ENCODE measurements at regions not wholly inside any gene's neighbourhood (a gene's known extent, or its start where the extent isn't known, plus 50 kb on each side); places are given as distances from the start of the nearest gene placed in this dataset.

- ChIA-PET POLR2A (no interaction called here), CTCF (interaction anchor here (1.0 kb wide), 1 partner anchor 11 kb away, joined by 5 read pairs; no protein-coding TSS in a partner anchor)
- DNase-seq (ENCODE audit: extremely low spot score): no peak
- TF ChIP-seq ELF4 (IDR thresholded peaks at IDR 0.05) (no peak), FOXM1 (IDR thresholded peaks at IDR 0.05; ENCODE audit: borderline replicate concordance) (no peak), BHLHE40 (IDR thresholded peaks at IDR 0.05; ENCODE audit: borderline replicate concordance) (no peak), NFRKB (IDR thresholded peaks at IDR 0.05) (no peak), LEF1 (IDR thresholded peaks at IDR 0.05; ENCODE audit: borderline replicate concordance) (no peak), FOXK2 (IDR thresholded peaks at IDR 0.05) (no peak), SP1 (IDR thresholded peaks at IDR 0.05) (no peak), TARDBP (IDR thresholded peaks at IDR 0.05) (no peak), SUZ12 (IDR thresholded peaks at IDR 0.05) (no peak), FOXA1 (IDR thresholded peaks at IDR 0.05) (no peak), ZNF384 (IDR thresholded peaks at IDR 0.05) (no peak), PKNOX1 (IDR thresholded peaks at IDR 0.05) (no peak), L3MBTL2 (conservative IDR thresholded peaks at IDR 0.05) (no peak)
These were observed 128.7 kb upstream of the SEMA6A start for GRCh38 chr5:116703328-116703727.

GRCh38 chr5:116702776-116703175, 128.2 kb upstream of the SEMA6A start:
- POLR2A ChIA-PET: no interaction called here
- DNase-seq (ENCODE audit: extremely low spot score): no peak
- CTCF ChIA-PET: interaction anchor here (1.0 kb wide), 1 partner anchor 12 kb away, joined by 5 read pairs; no protein-coding TSS in a partner anchor
- no peak for TF ChIP-seq FOXM1 (IDR thresholded peaks at IDR 0.05; ENCODE audit: borderline replicate concordance)
- no peak for TF ChIP-seq ARNT (IDR thresholded peaks at IDR 0.05)
- TF ChIP-seq HDGF (IDR thresholded peaks at IDR 0.05; ENCODE audit: borderline replicate concordance): no peak

- no peak for DNase-seq (ENCODE audit: extremely low spot score)
- ChIA-PET CTCF (no interaction called here), POLR2A (no interaction called here)
- TF ChIP-seq HDGF (IDR thresholded peaks at IDR 0.05; ENCODE audit: borderline replicate concordance) (no peak), CTBP1 (IDR thresholded peaks at IDR 0.05; ENCODE audit: borderline replicate concordance) (no peak), NFRKB (IDR thresholded peaks at IDR 0.05) (no peak), ELF4 (IDR thresholded peaks at IDR 0.05) (no peak), ZNF384 (IDR thresholded peaks at IDR 0.05) (no peak), TARDBP (IDR thresholded peaks at IDR 0.05) (no peak), FOXK2 (IDR thresholded peaks at IDR 0.05) (no peak), ARNT (IDR thresholded peaks at IDR 0.05) (no peak), SUZ12 (IDR thresholded peaks at IDR 0.05) (no peak), SP1 (IDR thresholded peaks at IDR 0.05) (no peak), PKNOX1 (IDR thresholded peaks at IDR 0.05) (no peak), BHLHE40 (IDR thresholded peaks at IDR 0.05; ENCODE audit: borderline replicate concordance) (no peak), LEF1 (IDR thresholded peaks at IDR 0.05; ENCODE audit: borderline replicate concordance) (no peak)
These were observed 124.7 kb upstream of the SEMA6A start for GRCh38 chr5:116699332-116699731.

- DNase-seq (ENCODE audit: extremely low spot score): no peak
- TF ChIP-seq ELF4 (IDR thresholded peaks at IDR 0.05) (no peak), L3MBTL2 (conservative IDR thresholded peaks at IDR 0.05) (no peak), ZNF384 (IDR thresholded peaks at IDR 0.05) (no peak), SP1 (IDR thresholded peaks at IDR 0.05) (no peak), LEF1 (IDR thresholded peaks at IDR 0.05; ENCODE audit: borderline replicate concordance) (no peak), ARNT (IDR thresholded peaks at IDR 0.05) (no peak), SUZ12 (IDR thresholded peaks at IDR 0.05) (no peak), TARDBP (IDR thresholded peaks at IDR 0.05) (no peak), FOXA1 (IDR thresholded peaks at IDR 0.05) (no peak), PKNOX1 (IDR thresholded peaks at IDR 0.05) (no peak), CTBP1 (IDR thresholded peaks at IDR 0.05; ENCODE audit: borderline replicate concordance) (no peak), FOXK2 (IDR thresholded peaks at IDR 0.05) (no peak), NFRKB (IDR thresholded peaks at IDR 0.05) (no peak), HDGF (IDR thresholded peaks at IDR 0.05; ENCODE audit: borderline replicate concordance) (no peak), BHLHE40 (IDR thresholded peaks at IDR 0.05; ENCODE audit: borderline replicate concordance) (no peak), FOXM1 (IDR thresholded peaks at IDR 0.05; ENCODE audit: borderline replicate concordance) (no peak)
- ChIA-PET CTCF (interaction anchor here (0.6 kb wide), 1 partner anchor 157 kb away, joined by 3 read pairs; no protein-coding TSS in a partner anchor), POLR2A (no interaction called here)
These were observed 121.7 kb upstream of the SEMA6A start for GRCh38 chr5:116696366-116696765.

GRCh38 chr5:116695681-116696080, 121.1 kb upstream of the SEMA6A start:
- ChIA-PET POLR2A (no interaction called here), CTCF (interaction anchor here (0.6 kb wide), 1 partner anchor 157 kb away, joined by 3 read pairs; no protein-coding TSS in a partner anchor)
- TF ChIP-seq NFRKB (IDR thresholded peaks at IDR 0.05) (no peak), LEF1 (IDR thresholded peaks at IDR 0.05; ENCODE audit: borderline replicate concordance) (no peak), TARDBP (IDR thresholded peaks at IDR 0.05) (no peak), SP1 (IDR thresholded peaks at IDR 0.05) (no peak), SUZ12 (IDR thresholded peaks at IDR 0.05) (no peak), FOXK2 (IDR thresholded peaks at IDR 0.05) (no peak), CTBP1 (IDR thresholded peaks at IDR 0.05; ENCODE audit: borderline replicate concordance) (no peak), ZNF384 (IDR thresholded peaks at IDR 0.05) (no peak), FOXA1 (IDR thresholded peaks at IDR 0.05) (no peak), L3MBTL2 (conservative IDR thresholded peaks at IDR 0.05) (no peak)
- no peak for DNase-seq (ENCODE audit: extremely low spot score)

GRCh38 chr5:116686438-116686837, 111.8 kb upstream of the SEMA6A start:
- ChIA-PET CTCF (no interaction called here), POLR2A (no interaction called here)
- TF ChIP-seq L3MBTL2 (conservative IDR thresholded peaks at IDR 0.05) (no peak), BHLHE40 (IDR thresholded peaks at IDR 0.05; ENCODE audit: borderline replicate concordance) (no peak), CTBP1 (IDR thresholded peaks at IDR 0.05; ENCODE audit: borderline replicate concordance) (no peak), LEF1 (IDR thresholded peaks at IDR 0.05; ENCODE audit: borderline replicate concordance) (no peak), PKNOX1 (IDR thresholded peaks at IDR 0.05) (no peak), FOXM1 (IDR thresholded peaks at IDR 0.05; ENCODE audit: borderline replicate concordance) (no peak), ZNF384 (IDR thresholded peaks at IDR 0.05) (no peak)
- DNase-seq (ENCODE audit: extremely low spot score): no peak

Measured in HEK293T (cell line).